ENCODE measurements at regions not wholly inside any gene's neighbourhood (a gene's known extent, or its start where the extent isn't known, plus 50 kb on each side); places are given as distances from the start of the nearest gene placed in this dataset.

- Mint-ChIP-seq H3K9me3 (no peaks in the 10 kb centered on the region), H3K27me3 (ENCODE audit: low read depth) (no peaks in the 10 kb centered on the region), H3K4me3 (no peak overlapping the region), H3K36me3 (ENCODE audit: insufficient read depth) (no peaks in the 10 kb centered on the region), H3K4me1 (ENCODE audit: low read depth) (peaks cover 53% of the 10 kb centered on the region)
- ATAC-seq (no peak), DNase-seq (no peak)
Measured at GRCh38 chr12:67514502-67514901, 134.0 kb upstream of the DYRK2 start.

GRCh38 chr12:67515679-67516340 is 132.7 kb upstream of the DYRK2 start:
- DNase-seq (no peak), ATAC-seq (peak; percentile 34 to 61)
- Mint-ChIP-seq H3K27me3 (ENCODE audit: low read depth) (no peaks in the 10 kb centered on the region), H3K4me1 (ENCODE audit: low read depth) (peaks cover 53% of the 10 kb centered on the region), H3K36me3 (ENCODE audit: insufficient read depth) (no peaks in the 10 kb centered on the region), H3K4me3 (peak overlapping the region; percentile 50), H3K9me3 (no peaks in the 10 kb centered on the region)

GRCh38 chr12:67517181-67517887 is 131.2 kb upstream of the DYRK2 start:
- no peaks in the 10 kb centered on the region for H3K9me3 Mint-ChIP-seq
- H3K4me1 Mint-ChIP-seq (ENCODE audit: low read depth), result peaks cover 41% of the 10 kb centered on the region
- no peaks in the 10 kb centered on the region for H3K27me3 Mint-ChIP-seq (ENCODE audit: low read depth)
- no peak for ATAC-seq
- H3K4me3 Mint-ChIP-seq, result no peak overlapping the region
- DNase-seq, result no peak
- no peaks in the 10 kb centered on the region for H3K36me3 Mint-ChIP-seq (ENCODE audit: insufficient read depth)

- Mint-ChIP-seq H3K36me3 (ENCODE audit: insufficient read depth) (no peaks in the 10 kb centered on the region), H3K9me3 (no peaks in the 10 kb centered on the region), H3K27me3 (ENCODE audit: low read depth) (no peaks in the 10 kb centered on the region), H3K4me1 (ENCODE audit: low read depth) (peaks cover 27% of the 10 kb centered on the region), H3K4me3 (no peak overlapping the region)
- ATAC-seq, result no peak
- DNase-seq, result no peak
Measured at GRCh38 chr12:67519484-67520433, 128.8 kb upstream of the DYRK2 start.

GRCh38 chr12:67520606-67521005 is 127.9 kb upstream of the DYRK2 start:
- no peak for DNase-seq
- Mint-ChIP-seq H3K9me3 (no peaks in the 10 kb centered on the region), H3K4me3 (no peak overlapping the region), H3K36me3 (ENCODE audit: insufficient read depth) (no peaks in the 10 kb centered on the region), H3K4me1 (ENCODE audit: low read depth) (peaks cover 20% of the 10 kb centered on the region), H3K27me3 (ENCODE audit: low read depth) (no peaks in the 10 kb centered on the region)
- no peak for ATAC-seq

GRCh38 chr12:67522222-67522621 is 126.3 kb upstream of the DYRK2 start:
- Mint-ChIP-seq H3K27me3 (ENCODE audit: low read depth) (no peaks in the 10 kb centered on the region), H3K4me3 (no peak overlapping the region), H3K4me1 (ENCODE audit: low read depth) (peaks cover 13% of the 10 kb centered on the region), H3K36me3 (ENCODE audit: insufficient read depth) (no peaks in the 10 kb centered on the region), H3K9me3 (no peaks in the 10 kb centered on the region)
- ATAC-seq, result no peak
- no peak for DNase-seq

GRCh38 chr12:67523538-67523937 is 125.0 kb upstream of the DYRK2 start:
- no peaks in the 10 kb centered on the region for H3K27me3 Mint-ChIP-seq (ENCODE audit: low read depth)
- no peaks in the 10 kb centered on the region for H3K9me3 Mint-ChIP-seq
- H3K4me3 Mint-ChIP-seq, result no peak overlapping the region
- H3K4me1 Mint-ChIP-seq (ENCODE audit: low read depth), result peaks cover 12% of the 10 kb centered on the region
- ATAC-seq (no peak), DNase-seq (no peak)
- H3K36me3 Mint-ChIP-seq (ENCODE audit: insufficient read depth), result no peaks in the 10 kb centered on the region

GRCh38 chr12:67524861-67525616 is 123.5 kb upstream of the DYRK2 start:
- Mint-ChIP-seq H3K27me3 (ENCODE audit: low read depth) (no peaks in the 10 kb centered on the region), H3K4me1 (ENCODE audit: low read depth) (peaks cover 11% of the 10 kb centered on the region), H3K36me3 (ENCODE audit: insufficient read depth) (no peaks in the 10 kb centered on the region), H3K4me3 (no peak overlapping the region), H3K9me3 (no peaks in the 10 kb centered on the region)
- DNase-seq, result no peak
- no peak for ATAC-seq

- Mint-ChIP-seq H3K27me3 (ENCODE audit: low read depth) (no peaks in the 10 kb centered on the region), H3K36me3 (ENCODE audit: insufficient read depth) (no peaks in the 10 kb centered on the region), H3K4me3 (no peak overlapping the region), H3K9me3 (no peaks in the 10 kb centered on the region), H3K4me1 (ENCODE audit: low read depth) (peaks cover 11% of the 10 kb centered on the region)
- DNase-seq (no peak), ATAC-seq (no peak)
Measured at GRCh38 chr12:67525617-67525884, 123.0 kb upstream of the DYRK2 start.

- DNase-seq (no peak), ATAC-seq (no peak)
- no peaks in the 10 kb centered on the region for H3K27me3 Mint-ChIP-seq (ENCODE audit: low read depth)
- H3K9me3 Mint-ChIP-seq, result no peaks in the 10 kb centered on the region
- H3K4me3 Mint-ChIP-seq, result no peak overlapping the region
- H3K4me1 Mint-ChIP-seq (ENCODE audit: low read depth), result peaks cover 11% of the 10 kb centered on the region
- no peaks in the 10 kb centered on the region for H3K36me3 Mint-ChIP-seq (ENCODE audit: insufficient read depth)
Measured at GRCh38 chr12:67526129-67526528, 122.4 kb upstream of the DYRK2 start.

GRCh38 chr12:67531051-67531450 is 117.5 kb upstream of the DYRK2 start:
- H3K4me1 Mint-ChIP-seq (ENCODE audit: low read depth), result peaks cover 5% of the 10 kb centered on the region
- ATAC-seq, result no peak
- no peak for DNase-seq
- no peaks in the 10 kb centered on the region for H3K9me3 Mint-ChIP-seq
- H3K4me3 Mint-ChIP-seq, result no peak overlapping the region
- H3K27me3 Mint-ChIP-seq (ENCODE audit: low read depth), result no peaks in the 10 kb centered on the region
- H3K36me3 Mint-ChIP-seq (ENCODE audit: insufficient read depth), result no peaks in the 10 kb centered on the region

- Mint-ChIP-seq H3K36me3 (ENCODE audit: insufficient read depth) (no peaks in the 10 kb centered on the region), H3K4me1 (ENCODE audit: low read depth) (peaks cover 2% of the 10 kb centered on the region), H3K9me3 (no peaks in the 10 kb centered on the region), H3K27me3 (ENCODE audit: low read depth) (no peaks in the 10 kb centered on the region), H3K4me3 (no peak overlapping the region)
- ATAC-seq (no peak), DNase-seq (no peak)
Measured at GRCh38 chr12:67531501-67531900, 117.0 kb upstream of the DYRK2 start.

- no peak for DNase-seq
Measured at GRCh38 chr12:67533159-67533558, 115.4 kb upstream of the DYRK2 start.

GRCh38 chr12:67534046-67534445 is 114.5 kb upstream of the DYRK2 start:
- H3K9me3 Mint-ChIP-seq, result no peaks in the 10 kb centered on the region
- DNase-seq, result no peak
- no peaks in the 10 kb centered on the region for H3K36me3 Mint-ChIP-seq (ENCODE audit: insufficient read depth)
- H3K27me3 Mint-ChIP-seq (ENCODE audit: low read depth), result no peaks in the 10 kb centered on the region
- H3K4me1 Mint-ChIP-seq (ENCODE audit: low read depth), result no peaks in the 10 kb centered on the region
- H3K4me3 Mint-ChIP-seq, result no peak overlapping the region
- no peak for ATAC-seq

More at GRCh38 chr12:67533159-67533558, 115.4 kb upstream of the DYRK2 start:
- no peaks in the 10 kb centered on the region for H3K36me3 Mint-ChIP-seq (ENCODE audit: insufficient read depth)
- H3K4me1 Mint-ChIP-seq (ENCODE audit: low read depth), result no peaks in the 10 kb centered on the region
- H3K27me3 Mint-ChIP-seq (ENCODE audit: low read depth), result no peaks in the 10 kb centered on the region
- H3K4me3 Mint-ChIP-seq, result no peak overlapping the region
- no peak for ATAC-seq
- H3K9me3 Mint-ChIP-seq, result no peaks in the 10 kb centered on the region

Measured in activated T-cell treated with anti-CD3 and anti-CD28 coated beads, Interleukin-2, amount 50 U/mL, for 4 hours (primary cell).